ENCODE measurements at regions not wholly inside any gene's neighbourhood (a gene's known extent, or its start where the extent isn't known, plus 50 kb on each side); places are given as distances from the start of the nearest gene placed in this dataset.
"Not testable (repeated sequence)": the region's sequence is repeated elsewhere in the genome, so short reads cannot be mapped to it uniquely, and the experiment has no call there.

GRCh38 chr2:129923265-129924091 is 56.0 kb upstream of the RAB6C start:
- DNase-seq (ENCODE audit: low spot score) (no peak), ATAC-seq (peak; percentile 61)
- intact Hi-C loops (cut with DNase I), result no loop called here

GRCh38 chr2:129924115-129924514 is 55.4 kb upstream of the RAB6C start:
- ATAC-seq; intact Hi-C loops (cut with DNase I); DNase-seq (ENCODE audit: low spot score): not testable (repeated sequence)

- DNase-seq (ENCODE audit: low spot score), result no peak
- intact Hi-C loops (cut with DNase I), result no loop called here
- ATAC-seq, result no peak
Measured at GRCh38 chr2:129925381-129925780, 54.1 kb upstream of the RAB6C start.

DNA sequence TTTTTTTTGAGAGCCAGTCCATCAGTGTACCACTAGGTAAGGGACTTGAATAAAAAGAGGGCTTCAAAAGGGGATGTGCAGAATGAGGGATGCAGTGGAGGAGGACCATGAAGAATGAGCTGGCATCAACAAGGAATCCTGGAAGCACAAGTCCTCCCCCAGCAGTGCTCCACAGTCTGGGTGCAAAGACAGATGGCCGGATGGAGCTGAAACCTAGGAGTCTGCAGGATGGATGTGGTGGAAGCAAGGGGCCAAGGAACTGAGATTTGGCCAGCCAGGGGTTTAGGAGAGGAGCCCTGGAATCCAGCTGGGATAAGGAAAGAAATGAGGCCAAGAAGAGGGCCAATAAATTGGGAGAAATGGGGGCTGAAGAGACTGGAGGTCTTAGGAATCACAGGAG is 51.8 kb upstream of the RAB6C start:
- DNase-seq (ENCODE audit: low spot score) (no peak), ATAC-seq (no peak)
- intact Hi-C loops (cut with DNase I), result no loop called here

GRCh38 chr2:129929321-129930290 is 49.9 kb upstream of the RAB6C start:
- DNase-seq (ENCODE audit: low spot score) (no peak), ATAC-seq (peak; percentile 92)
- intact Hi-C loops (cut with DNase I), result no loop called here

Data from sciatic nerve (tissue), 2 donors.